ENCODE measurements at regions not wholly inside any gene's neighbourhood (a gene's known extent, or its start where the extent isn't known, plus 50 kb on each side); places are given as distances from the start of the nearest gene placed in this dataset.

- no peak for DNase-seq (ENCODE audit: low spot score)
Measured at GRCh38 chrX:9087271-9088040, 53.5 kb upstream of the FAM9B start.

DNA sequence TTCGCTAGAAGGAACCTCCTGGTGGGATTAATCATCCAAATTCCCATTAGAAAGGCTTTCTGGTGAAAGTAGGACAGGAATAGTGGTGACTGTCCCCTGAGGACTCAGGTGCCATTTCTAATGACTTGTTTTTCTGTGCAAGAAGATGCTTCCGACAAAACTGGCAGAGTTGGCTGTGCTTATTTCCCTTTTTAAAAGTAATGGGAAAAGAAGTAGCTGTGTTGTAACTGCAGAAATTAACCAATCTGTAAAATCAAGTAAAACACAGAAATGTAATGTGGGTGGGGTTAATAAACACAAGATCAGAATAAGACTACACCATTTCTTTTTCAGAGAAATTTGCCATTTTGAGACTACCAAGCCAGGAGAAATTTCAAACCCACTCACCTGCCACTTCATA lies 55.0 kb upstream of the FAM9B start:
- DNase-seq (ENCODE audit: low spot score): no peak

DNA sequence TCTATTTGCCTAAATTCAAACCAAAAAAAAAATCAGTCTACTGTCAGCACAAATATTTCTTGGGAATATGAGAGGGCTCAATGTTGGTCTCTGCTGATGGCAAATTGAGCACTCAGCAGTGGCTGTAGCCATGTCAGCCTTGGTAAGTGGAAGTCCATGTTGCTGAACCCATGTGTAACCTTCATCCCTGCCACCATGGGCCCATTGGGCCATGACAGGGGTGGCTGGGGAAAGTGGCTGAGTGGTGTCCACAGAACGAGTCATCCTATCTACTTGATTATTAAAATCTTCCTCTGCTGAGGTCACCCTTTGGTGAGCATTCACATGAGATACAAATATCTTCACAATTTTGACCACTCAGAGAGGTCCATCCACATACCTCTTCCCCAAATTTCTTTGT lies 56.8 kb upstream of the FAM9B start:
- no peak for DNase-seq (ENCODE audit: low spot score)

DNA sequence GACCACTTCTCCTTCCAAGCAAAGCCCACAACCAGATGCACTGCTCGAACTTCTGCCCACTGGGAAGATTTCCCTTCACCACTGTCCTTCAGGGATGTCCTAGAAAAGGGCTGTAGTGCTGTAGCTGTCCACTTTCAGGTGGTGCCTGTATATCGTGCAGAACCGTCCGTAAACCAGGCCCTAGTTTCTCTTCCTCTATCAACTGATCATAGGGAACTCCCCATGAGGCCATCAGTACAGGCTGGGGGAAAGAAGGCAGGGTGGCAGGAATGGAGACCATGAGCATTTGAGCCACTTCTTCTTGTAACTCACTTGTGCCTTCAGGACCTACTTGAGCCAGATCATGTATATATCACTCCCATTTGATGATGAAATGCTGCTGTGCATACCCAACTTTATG lies 57.3 kb upstream of the FAM9B start:
- no peak for DNase-seq (ENCODE audit: low spot score)

GRCh38 chrX:9102956-9103355 lies 69.0 kb upstream of the FAM9B start:
- no peak for DNase-seq (ENCODE audit: low spot score)

GRCh38 chrX:9108054-9108453 lies 74.1 kb upstream of the FAM9B start:
- no peak for DNase-seq (ENCODE audit: low spot score)

DNA sequence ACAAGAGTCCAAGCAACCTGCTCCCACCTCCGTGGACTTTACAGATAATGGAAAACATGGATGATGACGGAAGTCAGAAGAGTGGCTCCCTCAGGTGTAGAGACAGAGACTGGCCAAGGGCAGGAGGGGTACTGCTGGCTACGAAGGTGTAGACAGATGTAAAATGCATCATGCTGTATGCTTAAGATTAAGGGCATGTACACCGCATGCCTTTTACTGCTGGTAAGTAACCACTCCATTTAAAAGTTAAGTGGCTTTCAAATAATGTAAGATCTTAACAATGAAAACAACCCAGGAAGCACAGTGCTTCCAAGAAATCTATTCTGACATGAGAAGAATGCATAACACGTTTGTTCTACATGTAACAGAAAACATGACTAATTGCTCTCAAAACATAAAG lies 76.9 kb upstream of the FAM9B start:
- DNase-seq (ENCODE audit: low spot score): no peak

DNA sequence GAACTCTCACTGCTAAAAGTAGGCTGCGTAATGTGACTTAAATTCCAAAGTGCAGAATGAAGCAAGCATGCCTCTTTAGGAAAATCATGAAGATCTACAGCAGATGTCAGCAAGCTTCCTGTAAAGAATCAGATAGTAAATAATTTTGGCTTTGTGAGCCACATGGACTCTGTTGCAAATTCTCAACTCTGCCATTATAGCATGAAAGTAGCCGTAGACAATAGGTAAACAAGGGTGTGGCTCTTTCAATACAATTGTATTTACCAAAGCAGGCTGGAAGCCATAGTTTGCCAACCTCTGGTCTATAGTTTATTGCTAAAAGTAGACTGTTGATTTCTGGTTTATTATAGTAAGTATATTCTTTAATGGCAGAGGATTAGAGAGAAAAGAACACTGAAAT lies 80.3 kb upstream of the FAM9B start:
- no peak for DNase-seq (ENCODE audit: low spot score)

DNA sequence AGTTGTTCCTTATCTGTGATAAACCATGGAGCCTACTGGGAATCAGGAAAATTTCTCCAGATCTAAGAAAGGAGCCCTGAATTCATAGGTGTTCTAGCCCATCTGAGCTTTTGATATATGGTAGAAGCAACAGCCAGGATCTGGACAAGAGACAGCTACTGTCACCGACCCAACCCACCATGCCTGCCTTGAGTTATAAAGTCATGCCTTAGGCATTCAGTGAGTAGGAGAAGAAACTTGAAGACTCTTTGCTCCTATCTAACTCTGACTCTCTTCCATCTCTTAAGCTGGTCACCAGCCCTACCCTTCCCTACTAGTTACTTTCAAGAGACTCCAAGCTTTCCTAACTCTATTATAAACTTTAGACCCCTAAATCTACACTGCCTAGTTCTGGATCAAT lies 83.9 kb upstream of the FAM9B start:
- DNase-seq (ENCODE audit: low spot score): no peak

DNA sequence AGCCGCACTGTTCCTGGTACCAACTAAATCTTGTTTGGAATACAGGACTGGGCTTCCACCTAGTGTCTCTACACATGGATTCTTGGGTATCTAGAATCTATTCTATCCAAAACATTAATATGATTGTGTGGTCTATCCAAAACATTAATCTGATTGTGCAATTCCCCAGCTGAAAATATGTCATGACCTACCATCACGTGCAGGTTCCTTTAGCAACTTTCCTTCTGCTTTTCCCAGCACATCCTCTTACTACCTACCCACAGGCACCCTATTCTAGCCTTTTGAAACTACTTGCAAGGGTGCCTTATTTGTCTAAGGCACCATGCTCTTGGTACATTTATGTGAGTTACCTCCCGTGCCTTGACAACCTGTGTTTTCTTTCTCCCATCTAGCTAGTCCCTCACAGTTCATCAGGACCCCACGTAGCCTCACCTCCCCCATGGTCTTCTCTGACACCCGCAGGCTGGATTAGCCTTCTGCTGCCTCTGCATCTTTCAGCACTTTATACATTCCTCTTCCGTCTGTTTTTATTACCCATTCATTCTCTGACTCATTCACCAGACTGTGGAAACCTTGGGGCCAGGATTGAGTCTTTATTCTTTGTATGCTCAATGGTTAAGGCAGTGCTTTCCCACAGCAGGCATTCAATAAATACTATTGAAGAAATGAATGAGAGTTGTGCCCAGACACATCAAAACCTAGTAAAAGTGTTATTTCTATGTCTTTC lies 88.8 kb upstream of the FAM9B start:
- DNase-seq (ENCODE audit: low spot score): no peak

DNA sequence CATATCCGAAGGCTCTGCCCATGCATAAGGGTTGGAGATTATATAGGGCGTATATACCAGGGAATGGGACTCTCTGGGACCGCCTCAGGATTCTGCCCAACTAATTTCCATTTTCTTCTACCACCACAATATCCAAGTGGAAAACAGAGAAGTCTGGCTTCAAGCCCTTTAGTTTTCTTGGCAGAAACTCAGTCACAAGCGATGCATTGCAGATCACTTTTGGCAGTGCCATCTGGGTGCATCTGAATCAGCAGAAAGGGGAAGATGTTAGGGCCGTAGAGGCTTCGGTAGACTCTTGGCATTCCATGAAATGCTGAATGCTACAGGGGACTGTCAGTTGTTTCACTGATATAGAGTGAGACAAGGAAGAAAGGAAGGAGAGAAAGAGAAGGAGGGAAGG lies 94.1 kb upstream of the FAM9B start:
- no peak for DNase-seq (ENCODE audit: low spot score)

GRCh38 chrX:9130031-9130430 lies 96.1 kb upstream of the FAM9B start:
- no peak for DNase-seq (ENCODE audit: low spot score)

DNA sequence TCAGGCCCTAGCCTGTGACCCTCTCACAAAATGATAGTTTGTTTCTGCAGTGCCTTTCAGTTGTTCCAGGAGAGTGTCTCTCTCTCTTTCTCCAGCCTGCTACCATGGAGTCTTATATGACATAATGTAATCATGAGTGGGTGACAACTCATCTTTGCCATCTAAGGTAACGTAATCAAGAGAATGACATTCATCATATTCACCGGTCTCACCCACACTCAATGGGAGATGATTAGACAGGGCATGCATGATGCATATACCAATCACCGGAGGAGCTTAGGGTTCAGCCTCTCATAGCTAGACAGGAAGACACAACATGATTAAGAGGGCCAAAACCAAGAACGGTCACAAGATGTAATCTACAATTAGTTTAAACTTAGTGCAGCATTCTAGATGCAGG lies 97.1 kb upstream of the FAM9B start:
- DNase-seq (ENCODE audit: low spot score): no peak

DNA sequence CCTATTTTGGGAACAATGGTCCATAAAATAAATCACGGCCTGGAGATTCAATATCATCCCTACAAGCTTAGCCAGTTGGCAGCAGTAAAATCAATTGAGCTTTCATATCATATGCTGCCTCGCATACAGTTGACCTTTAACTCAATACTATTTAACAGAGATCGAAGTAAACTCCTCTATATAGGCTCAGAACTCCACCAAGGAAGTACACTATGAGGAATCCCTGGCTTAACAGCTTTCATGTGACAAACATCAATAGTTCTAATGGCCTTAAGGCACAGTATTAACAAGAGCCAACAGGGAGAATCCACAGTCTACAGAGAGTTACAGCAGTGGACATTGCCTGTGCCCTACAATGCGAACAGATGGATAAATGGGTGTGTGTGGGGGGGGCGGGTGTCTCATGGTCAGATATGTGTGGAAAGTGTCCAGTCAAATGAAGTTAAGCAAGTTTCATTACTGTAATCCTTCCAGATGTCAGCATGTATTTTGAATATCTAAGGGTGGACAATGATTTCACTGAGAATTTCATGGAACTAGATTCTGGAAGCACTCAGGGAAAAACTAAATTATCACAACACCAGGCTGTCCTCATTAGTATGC lies 98.2 kb upstream of the FAM9B start:
- no peak for DNase-seq (ENCODE audit: low spot score)

- no peak for DNase-seq (ENCODE audit: low spot score)
Measured at GRCh38 chrX:9133426-9133825, 99.5 kb upstream of the FAM9B start.

DNA sequence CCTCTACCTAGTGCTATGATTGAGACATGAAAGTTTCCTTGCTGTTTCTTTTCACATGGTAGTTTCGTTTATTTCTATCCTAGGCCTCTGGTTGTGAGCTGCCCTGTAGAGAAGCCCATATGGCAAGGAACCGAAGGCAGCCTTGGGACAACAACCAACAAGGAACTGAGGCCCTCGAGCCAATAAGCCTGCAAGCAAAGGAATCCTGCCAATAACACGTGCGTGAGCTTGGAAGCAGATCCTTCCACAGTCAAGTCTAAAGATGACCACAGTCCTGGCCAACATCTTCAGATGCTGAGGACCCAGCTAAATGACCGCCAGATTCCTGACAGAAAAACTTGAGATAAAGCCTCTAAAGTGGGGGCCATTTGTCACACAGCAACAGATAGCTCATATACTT lies 100.4 kb upstream of the FAM9B start:
- no peak for DNase-seq (ENCODE audit: low spot score)

DNA sequence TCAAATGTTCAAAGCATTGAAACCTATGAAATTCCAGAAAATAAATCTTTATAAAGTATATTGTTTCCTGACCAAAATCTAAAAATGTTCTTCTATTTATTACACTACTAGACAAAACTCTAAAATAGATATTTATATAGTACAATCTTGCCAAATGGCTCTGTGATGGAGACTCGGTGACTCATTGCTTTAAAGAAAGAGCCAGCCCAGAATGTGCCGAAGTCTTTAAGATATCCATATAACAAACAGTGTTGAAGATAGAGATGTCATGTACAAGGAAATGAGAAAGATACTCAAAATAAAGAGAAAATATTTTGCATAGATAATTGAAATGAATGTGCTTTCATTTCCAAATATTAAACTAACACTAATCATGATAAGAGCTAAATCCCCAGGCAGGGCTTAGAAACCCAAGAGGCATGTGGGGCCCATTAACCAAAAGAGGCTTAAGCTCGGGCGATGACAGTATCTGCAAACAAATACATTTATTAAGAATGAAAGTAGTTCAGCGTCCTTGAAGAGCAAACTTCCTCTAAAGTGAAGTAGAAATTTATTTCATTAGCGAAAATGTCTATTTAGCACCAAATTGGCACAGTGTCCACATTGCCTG lies 102.1 kb upstream of the FAM9B start:
- DNase-seq (ENCODE audit: low spot score): no peak

DNA sequence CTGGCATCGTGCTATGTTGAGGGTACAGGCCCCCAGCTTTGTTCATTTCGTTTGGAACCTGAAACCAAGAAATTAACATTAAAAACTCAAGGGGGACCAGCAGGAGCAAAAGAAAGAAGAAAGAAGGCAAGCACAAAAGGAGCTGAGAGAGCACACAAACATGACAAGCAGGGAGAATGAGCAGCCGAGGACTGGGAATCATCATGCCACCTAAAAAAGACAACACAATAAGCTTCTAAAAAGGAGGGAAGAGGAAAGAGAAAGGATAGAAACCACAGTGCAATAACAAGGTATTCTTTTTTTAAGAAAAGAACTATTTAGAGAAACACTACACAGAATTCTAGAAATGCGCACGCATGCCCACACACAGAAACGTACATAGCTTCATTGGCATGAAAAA lies 103.2 kb upstream of the FAM9B start:
- no peak for DNase-seq (ENCODE audit: low spot score)

DNA sequence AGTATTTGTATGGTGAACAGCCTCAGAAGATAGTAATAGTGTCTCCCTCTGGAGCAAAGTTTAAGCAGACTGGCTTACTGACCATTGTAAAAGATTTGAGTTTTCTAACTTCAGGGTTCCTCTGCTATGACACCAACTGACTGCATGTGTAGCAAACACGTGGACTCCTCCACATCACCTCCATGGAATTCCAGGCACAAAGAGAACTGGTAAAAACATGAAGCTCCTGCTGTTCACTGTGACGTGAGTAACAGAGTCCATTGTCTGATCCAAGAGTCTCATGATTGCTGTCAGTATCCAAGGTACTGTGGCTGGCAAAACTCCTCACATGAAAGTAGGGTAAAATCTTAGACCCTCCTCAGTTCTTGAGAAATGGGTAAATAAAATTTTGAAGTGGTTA lies 107.6 kb upstream of the FAM9B start:
- DNase-seq (ENCODE audit: low spot score): no peak

DNA sequence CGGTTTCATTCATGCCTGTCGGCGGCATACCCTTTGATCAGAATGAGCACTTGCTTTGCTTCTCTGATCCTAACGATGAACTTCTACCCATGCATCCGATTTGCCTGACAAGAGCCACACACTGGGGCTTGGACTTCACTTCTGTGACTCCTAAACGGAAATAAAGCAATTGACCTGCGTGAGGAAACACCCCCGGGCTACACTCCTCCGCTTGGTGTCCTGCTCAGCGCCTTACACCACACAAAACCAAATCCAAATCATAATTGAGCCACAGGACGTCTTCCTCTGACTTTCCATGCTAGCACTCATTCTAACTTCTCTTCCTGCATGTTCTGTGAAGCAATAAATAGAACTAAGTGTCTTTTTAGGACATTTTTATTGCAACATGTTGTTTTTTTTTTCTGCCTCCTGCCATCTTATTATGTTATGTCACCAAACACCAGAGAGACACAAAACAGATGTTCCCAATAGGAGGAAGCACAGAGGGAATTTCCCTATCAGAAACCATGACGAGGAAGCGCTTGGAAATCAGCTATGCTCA lies 110.8 kb upstream of the FAM9B start:
- DNase-seq (ENCODE audit: low spot score): no peak

DNA sequence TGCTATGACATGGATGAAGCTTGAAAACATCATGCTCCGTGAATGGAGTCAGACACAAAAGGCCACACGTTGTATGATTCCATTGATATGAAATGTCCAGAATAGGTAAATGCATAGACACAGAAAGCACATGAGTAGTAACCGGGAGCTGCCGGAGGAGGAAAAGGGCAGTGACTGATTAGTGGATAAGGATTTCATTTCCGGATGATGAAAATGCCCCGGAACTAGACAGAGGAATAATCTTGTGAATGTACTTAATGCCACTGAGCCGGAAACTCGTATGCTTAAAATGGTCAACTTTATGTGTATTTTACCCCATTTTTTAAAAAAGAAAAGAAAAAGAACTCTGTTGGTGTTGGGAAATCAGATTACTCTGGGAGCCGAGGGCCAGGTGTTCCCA lies 112.7 kb upstream of the FAM9B start:
- DNase-seq (ENCODE audit: low spot score): no peak

- DNase-seq (ENCODE audit: low spot score): no peak
Measured at GRCh38 chrX:9147086-9147485, 113.2 kb upstream of the FAM9B start.

Data from HT-29 (cell line).